Hepatocyte (in vitro differentiated cells): ENCODE measurements at regions not wholly inside any gene's neighbourhood (a gene's known extent, or its start where the extent isn't known, plus 50 kb on each side); places are given as distances from the start of the nearest gene placed in this dataset.

Experiments used
- EZH2 ChIP-seq: fragments of 200-600 bp; sonication (generic); IDR thresholded peaks from 2 replicates; pipeline ENCODE4 v1.6.1; 2016; ENCODE audit warnings: antibody characterized with exemption, mild to moderate bottlenecking, borderline replicate concordance
- EZH2phosphoT487 ChIP-seq: fragments of 200-600 bp; sonication (generic); IDR thresholded peaks from one replicate; pipeline ENCODE4 v1.6.1; 2018; ENCODE audit warnings: antibody characterized with exemption, mild to moderate bottlenecking, low read depth, moderate library complexity; ENCODE audit not compliant: unreplicated experiment, severe bottlenecking
- TF ChIP-seq, protein P1 (sequence below): fragments of 200-600 bp; sonication (generic); IDR thresholded peaks from 2 replicates; pipeline ENCODE4 v1.5.1; 2016; ENCODE audit warnings: antibody characterized with exemption, mild to moderate bottlenecking; ENCODE audit not compliant: poor library complexity

DNA sequence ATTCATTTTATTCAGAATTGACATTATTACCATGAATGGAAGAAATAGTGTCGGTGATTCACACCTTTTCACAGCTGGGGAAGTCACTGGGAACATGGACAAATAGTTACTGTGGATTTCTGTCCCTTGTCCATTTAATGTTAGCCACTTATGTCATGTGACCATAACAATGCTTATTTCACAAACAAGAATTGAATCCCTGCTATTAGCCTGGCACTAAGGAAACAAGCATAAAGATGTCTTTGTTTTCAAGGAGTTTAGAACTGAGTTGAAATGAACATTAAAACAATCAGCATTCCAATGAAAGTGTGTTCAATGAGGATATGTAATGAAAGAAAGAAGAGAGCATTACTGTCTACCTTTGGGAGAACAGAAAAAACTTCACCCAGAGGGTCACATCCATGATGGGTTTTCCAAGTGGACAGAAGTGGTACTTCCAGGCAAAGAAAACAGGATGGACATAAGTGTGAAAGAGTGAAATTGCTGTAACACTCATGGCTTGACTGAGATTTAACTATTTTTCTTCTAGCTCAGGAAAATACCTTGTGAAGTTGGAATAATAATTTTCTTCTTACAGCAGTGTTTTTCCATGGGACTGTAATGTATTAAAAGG, 324.5 kb upstream of the UBE2E3 start:
- TF ChIP-seq, protein P1, sequence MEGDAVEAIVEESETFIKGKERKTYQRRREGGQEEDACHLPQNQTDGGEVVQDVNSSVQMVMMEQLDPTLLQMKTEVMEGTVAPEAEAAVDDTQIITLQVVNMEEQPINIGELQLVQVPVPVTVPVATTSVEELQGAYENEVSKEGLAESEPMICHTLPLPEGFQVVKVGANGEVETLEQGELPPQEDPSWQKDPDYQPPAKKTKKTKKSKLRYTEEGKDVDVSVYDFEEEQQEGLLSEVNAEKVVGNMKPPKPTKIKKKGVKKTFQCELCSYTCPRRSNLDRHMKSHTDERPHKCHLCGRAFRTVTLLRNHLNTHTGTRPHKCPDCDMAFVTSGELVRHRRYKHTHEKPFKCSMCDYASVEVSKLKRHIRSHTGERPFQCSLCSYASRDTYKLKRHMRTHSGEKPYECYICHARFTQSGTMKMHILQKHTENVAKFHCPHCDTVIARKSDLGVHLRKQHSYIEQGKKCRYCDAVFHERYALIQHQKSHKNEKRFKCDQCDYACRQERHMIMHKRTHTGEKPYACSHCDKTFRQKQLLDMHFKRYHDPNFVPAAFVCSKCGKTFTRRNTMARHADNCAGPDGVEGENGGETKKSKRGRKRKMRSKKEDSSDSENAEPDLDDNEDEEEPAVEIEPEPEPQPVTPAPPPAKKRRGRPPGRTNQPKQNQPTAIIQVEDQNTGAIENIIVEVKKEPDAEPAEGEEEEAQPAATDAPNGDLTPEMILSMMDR, result peak; percentile 4
- no peak for TF ChIP-seq EZH2
- TF ChIP-seq EZH2phosphoT487, result no peak
